Medulla oblongata (tissue), 1 donor: ENCODE measurements at regions not wholly inside any gene's neighbourhood (a gene's known extent, or its start where the extent isn't known, plus 50 kb on each side); places are given as distances from the start of the nearest gene placed in this dataset.
A peak's percentile ranks its signal among the peaks of the same experiment; 100 is the strongest.
"Not testable (repeated sequence)": the region's sequence is repeated elsewhere in the genome, so short reads cannot be mapped to it uniquely, and the experiment has no call there.

Source experiments
- DNase-seq: peaks from one replicate; pipeline ENCODE4 v3.0.0-alpha.2; 2015; ENCODE audit errors: extremely low spot score

GRCh38 chr22:23437779-23438178, 142.3 kb downstream of the IGLL1 start:
- no peak for DNase-seq

GRCh38 chr22:23437107-23437395, 143.0 kb downstream of the IGLL1 start:
- DNase-seq = not testable (repeated sequence)

GRCh38 chr22:23436354-23437106, 143.6 kb downstream of the IGLL1 start:
- DNase-seq = not testable (repeated sequence)

- not testable (repeated sequence) for DNase-seq
Observed at GRCh38 chr22:23435186-23435585, 144.9 kb downstream of the IGLL1 start.

- DNase-seq = not testable (repeated sequence)
Observed at GRCh38 chr22:23434198-23434830, 145.8 kb downstream of the IGLL1 start.

GRCh38 chr22:23433127-23434005, 146.7 kb downstream of the IGLL1 start:
- not testable (repeated sequence) for DNase-seq

- not testable (repeated sequence) for DNase-seq
Observed at GRCh38 chr22:23432719-23433118, 147.4 kb downstream of the IGLL1 start.

- DNase-seq = peak; percentile 5
Observed at GRCh38 chr22:23431337-23432072, 148.6 kb downstream of the IGLL1 start.

- DNase-seq = not testable (repeated sequence)
Observed at GRCh38 chr22:23424551-23425068, 155.5 kb downstream of the IGLL1 start.

GRCh38 chr22:23424031-23424430, 156.1 kb downstream of the IGLL1 start:
- DNase-seq = no peak

- not testable (repeated sequence) for DNase-seq
Observed at GRCh38 chr22:23422281-23422680, 157.8 kb downstream of the IGLL1 start.

GRCh38 chr22:23421300-23421699, 158.8 kb downstream of the IGLL1 start:
- not testable (repeated sequence) for DNase-seq

- DNase-seq = no peak
Observed at GRCh38 chr22:23419931-23420330, 160.2 kb downstream of the IGLL1 start.

GRCh38 chr22:23419171-23419570, 160.9 kb downstream of the IGLL1 start:
- no peak for DNase-seq

- DNase-seq = no peak
Observed at GRCh38 chr22:23418159-23418788, 161.8 kb downstream of the IGLL1 start.

GRCh38 chr22:23417327-23417726, 162.8 kb downstream of the IGLL1 start:
- not testable (repeated sequence) for DNase-seq

GRCh38 chr22:23416169-23416690, 163.9 kb downstream of the IGLL1 start:
- DNase-seq = not testable (repeated sequence)

- DNase-seq = no peak
Observed at GRCh38 chr22:23415490-23415851, 164.6 kb downstream of the IGLL1 start.

GRCh38 chr22:23414727-23415489, 165.2 kb downstream of the IGLL1 start:
- no peak for DNase-seq

GRCh38 chr22:23411739-23412138, 168.4 kb downstream of the IGLL1 start:
- DNase-seq = no peak
